ENCODE measurements at regions not wholly inside any gene's neighbourhood (a gene's known extent, or its start where the extent isn't known, plus 50 kb on each side); places are given as distances from the start of the nearest gene placed in this dataset.

GRCh38 chr4:159016593-159017024 lies 86.3 kb upstream of the RAPGEF2 start:
- peak overlapping the region; percentile 64 to 78 (median 67) for H3K4me3 Mint-ChIP-seq
- peak in 2 of 3 experiments; percentile 11 to 20 for TF ChIP-seq CTCF (IDR thresholded peaks at IDR 0.05; ENCODE audit: unreplicated experiment in 3 of 3)
- H3K27ac Mint-ChIP-seq: peak overlapping the region; percentile 67 to 94 (median 91)
- H3K9me3 Mint-ChIP-seq: no peaks in the 10 kb centered on the region
- H3K4me1 Mint-ChIP-seq: peaks cover 21% of the 10 kb centered on the region
- no peaks in the 10 kb centered on the region for H3K36me3 Mint-ChIP-seq (ENCODE audit: low read depth)
- H3K27me3 Mint-ChIP-seq (ENCODE audit: low read depth): no peaks in the 10 kb centered on the region

- H3K27me3 Mint-ChIP-seq (ENCODE audit: low read depth): no peaks in the 10 kb centered on the region
- H3K36me3 Mint-ChIP-seq (ENCODE audit: low read depth): no peaks in the 10 kb centered on the region
- H3K9me3 Mint-ChIP-seq: no peaks in the 10 kb centered on the region
- H3K27ac Mint-ChIP-seq: peak overlapping the region; percentile 67 to 94 (median 91)
- H3K4me1 Mint-ChIP-seq: peaks cover 21% of the 10 kb centered on the region
- no peak for TF ChIP-seq CTCF (IDR thresholded peaks at IDR 0.05; ENCODE audit: unreplicated experiment in 3 of 3)
- H3K4me3 Mint-ChIP-seq: peak overlapping the region in 2 of 3 experiments; percentile 18 to 19
Observed at GRCh38 chr4:159017323-159018026, 85.4 kb upstream of the RAPGEF2 start.

- no peaks in the 10 kb centered on the region for H3K27me3 Mint-ChIP-seq (ENCODE audit: low read depth)
- H3K4me3 Mint-ChIP-seq: no peak overlapping the region
- peak overlapping the region in 1 of 3 experiments; percentile 91 for H3K27ac Mint-ChIP-seq
- no peak for TF ChIP-seq CTCF (IDR thresholded peaks at IDR 0.05; ENCODE audit: unreplicated experiment in 3 of 3)
- H3K4me1 Mint-ChIP-seq: peaks cover 21% of the 10 kb centered on the region
- no peaks in the 10 kb centered on the region for H3K36me3 Mint-ChIP-seq (ENCODE audit: low read depth)
- H3K9me3 Mint-ChIP-seq: no peaks in the 10 kb centered on the region
Observed at GRCh38 chr4:159018062-159018629, 84.7 kb upstream of the RAPGEF2 start.

- H3K27ac Mint-ChIP-seq: no peak overlapping the region
- no peaks in the 10 kb centered on the region for H3K27me3 Mint-ChIP-seq (ENCODE audit: low read depth)
- no peak overlapping the region for H3K4me3 Mint-ChIP-seq
- no peak for TF ChIP-seq CTCF (IDR thresholded peaks at IDR 0.05; ENCODE audit: unreplicated experiment in 3 of 3)
- H3K4me1 Mint-ChIP-seq: peaks cover 21% of the 10 kb centered on the region
- no peaks in the 10 kb centered on the region for H3K9me3 Mint-ChIP-seq
- H3K36me3 Mint-ChIP-seq (ENCODE audit: low read depth): no peaks in the 10 kb centered on the region
Observed at GRCh38 chr4:159019356-159019755, 83.5 kb upstream of the RAPGEF2 start.

GRCh38 chr4:159021597-159022385 lies 81.1 kb upstream of the RAPGEF2 start:
- Mint-ChIP-seq H3K27ac (peak overlapping the region in 2 of 3 experiments; percentile 6 to 11), H3K9me3 (no peaks in the 10 kb centered on the region), H3K36me3 (ENCODE audit: low read depth) (no peaks in the 10 kb centered on the region), H3K4me3 (no peak overlapping the region), H3K4me1 (peaks cover 7% of the 10 kb centered on the region), H3K27me3 (ENCODE audit: low read depth) (no peaks in the 10 kb centered on the region)
- TF ChIP-seq CTCF (IDR thresholded peaks at IDR 0.05; ENCODE audit: unreplicated experiment in 3 of 3): no peak
